ENCODE measurements at regions not wholly inside any gene's neighbourhood (a gene's known extent, or its start where the extent isn't known, plus 50 kb on each side); places are given as distances from the start of the nearest gene placed in this dataset.

DNA sequence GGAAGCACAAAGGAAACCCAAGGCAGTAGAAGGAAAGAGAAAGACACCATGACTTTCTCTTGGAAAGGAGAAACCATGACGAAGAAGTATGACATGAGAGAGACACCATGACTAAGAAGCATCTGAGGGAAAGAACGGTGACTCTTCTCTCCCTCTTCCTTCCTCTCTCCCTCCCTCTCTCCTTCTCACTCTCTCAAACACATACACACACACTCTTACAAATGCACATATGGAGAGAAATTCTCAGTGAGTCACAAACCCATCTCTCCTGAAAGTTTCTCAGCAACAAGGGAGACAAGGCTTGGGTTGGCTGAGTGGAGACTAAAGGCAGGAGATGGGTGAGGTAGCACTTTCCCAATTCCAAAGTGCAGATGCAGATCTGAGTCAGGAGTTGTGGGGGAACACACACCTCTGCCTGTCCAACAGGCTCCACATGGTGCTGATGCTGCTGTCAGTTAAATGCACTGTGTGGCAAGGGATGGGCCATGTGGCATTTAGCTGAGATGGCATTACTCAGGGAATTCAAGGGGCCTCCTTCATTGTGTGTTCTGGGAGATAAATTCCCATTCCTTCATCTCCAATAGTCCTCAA is 336.7 kb upstream of the C16orf82 start:
- no peak for DNase-seq

DNA sequence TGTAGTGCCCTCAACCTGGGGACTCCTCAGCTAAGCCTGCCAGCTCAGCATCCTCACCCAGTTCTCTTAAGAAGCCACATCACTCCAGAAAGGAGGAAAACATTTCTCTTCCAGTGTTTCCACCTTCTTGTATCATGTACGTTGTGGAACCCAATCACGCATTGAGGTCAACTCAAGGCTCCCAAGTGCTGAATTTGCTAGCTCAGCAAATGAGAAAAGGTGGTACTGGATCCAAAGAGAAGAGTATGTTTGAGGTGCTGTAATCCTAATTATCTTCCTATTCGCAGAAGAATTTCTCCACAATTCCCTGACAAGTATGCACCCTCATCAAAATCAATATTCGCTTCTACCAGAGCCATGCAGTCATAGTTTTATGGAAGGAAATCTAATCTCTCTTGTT is 335.0 kb upstream of the C16orf82 start:
- DNase-seq: no peak

- no peak for DNase-seq
Measured at GRCh38 chr16:26733710-26734109, 333.0 kb upstream of the C16orf82 start.

DNA sequence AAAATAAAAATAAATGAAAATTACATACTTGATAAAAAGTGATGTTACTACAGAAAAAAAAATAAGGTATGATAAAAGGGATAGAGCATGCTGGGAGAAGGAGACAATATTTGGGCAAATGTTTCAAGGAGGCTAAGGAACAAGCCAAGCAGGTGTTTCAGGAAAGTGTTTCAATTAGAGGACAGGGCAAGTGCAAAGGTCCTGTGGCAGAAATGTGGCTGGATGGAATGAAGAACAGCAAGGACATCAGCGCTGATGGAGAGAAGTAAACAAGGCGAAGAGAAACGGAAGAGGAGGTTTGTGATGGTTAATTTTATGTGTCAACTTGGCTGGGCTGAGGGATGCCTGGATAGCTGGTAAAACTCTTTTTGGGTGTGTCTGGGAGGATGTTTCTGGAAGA is 331.2 kb upstream of the C16orf82 start:
- no peak for DNase-seq

DNA sequence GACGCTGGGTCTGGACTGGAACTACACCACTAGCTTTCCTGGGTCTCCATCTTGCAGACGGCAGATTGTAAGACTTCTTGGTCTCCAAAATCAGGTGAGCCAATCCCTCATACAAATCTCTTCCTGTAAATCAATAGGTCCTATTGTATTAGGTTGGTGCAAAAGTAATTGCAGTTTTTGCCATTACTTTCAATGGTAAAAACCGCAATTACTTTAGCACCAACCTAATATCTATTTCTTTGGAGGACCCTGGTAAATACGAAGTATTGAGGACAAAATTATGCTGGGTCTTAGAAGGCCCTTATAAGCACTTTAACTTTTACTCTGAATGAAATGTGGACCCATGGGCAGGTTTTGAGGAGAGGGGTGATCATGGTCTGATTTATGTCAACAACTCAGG is 330.6 kb upstream of the C16orf82 start:
- no peak for DNase-seq

GRCh38 chr16:26740771-26741170 is 326.0 kb upstream of the C16orf82 start:
- DNase-seq: no peak

- no peak for DNase-seq
Measured at GRCh38 chr16:26742040-26742439, 324.7 kb upstream of the C16orf82 start.

DNA sequence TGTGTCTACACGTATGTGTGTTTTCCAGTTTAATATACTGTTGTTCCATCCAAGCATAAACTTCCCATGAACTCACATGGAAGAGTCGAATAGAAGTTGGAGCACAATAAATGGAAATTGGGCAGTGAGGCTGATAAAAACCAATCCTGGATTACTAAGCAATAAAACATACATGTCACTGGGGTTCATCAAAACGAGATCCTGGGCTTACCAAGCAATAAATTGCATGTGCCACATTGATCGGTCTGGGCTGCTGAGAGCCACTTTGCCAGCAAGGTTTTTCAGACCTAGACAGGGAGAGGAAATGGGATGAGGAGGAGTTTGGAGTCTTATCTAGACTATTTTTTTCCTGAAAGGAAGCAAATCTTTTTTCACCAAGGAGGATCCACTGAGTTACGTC is 322.3 kb upstream of the C16orf82 start:
- no peak for DNase-seq

GRCh38 chr16:26747760-26748159 is 319.0 kb upstream of the C16orf82 start:
- DNase-seq: no peak

GRCh38 chr16:26749072-26749471 is 317.7 kb upstream of the C16orf82 start:
- no peak for DNase-seq

- no peak for DNase-seq
Measured at GRCh38 chr16:26752166-26752565, 314.6 kb upstream of the C16orf82 start.

GRCh38 chr16:26756633-26757032 is 310.1 kb upstream of the C16orf82 start:
- DNase-seq: no peak

DNA sequence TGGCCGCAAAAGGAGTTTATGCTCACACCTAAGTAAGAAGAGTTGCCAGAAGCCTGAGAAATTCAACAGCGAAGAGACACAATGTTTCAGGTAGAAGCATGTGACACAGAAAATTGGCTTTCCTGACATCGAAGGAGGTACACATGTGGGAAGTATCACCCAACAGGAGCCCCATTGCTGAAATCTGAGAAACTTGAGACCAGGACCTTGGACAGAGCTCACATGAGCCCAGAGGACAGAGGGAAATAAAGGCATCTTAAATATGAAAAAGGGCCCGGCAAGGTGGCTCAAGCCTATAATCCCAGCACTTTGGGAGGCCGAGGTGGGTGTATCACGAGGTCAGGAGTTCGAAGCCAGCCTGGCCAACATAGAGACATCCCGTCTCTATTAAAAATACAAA is 304.1 kb upstream of the C16orf82 start:
- DNase-seq: no peak

DNA sequence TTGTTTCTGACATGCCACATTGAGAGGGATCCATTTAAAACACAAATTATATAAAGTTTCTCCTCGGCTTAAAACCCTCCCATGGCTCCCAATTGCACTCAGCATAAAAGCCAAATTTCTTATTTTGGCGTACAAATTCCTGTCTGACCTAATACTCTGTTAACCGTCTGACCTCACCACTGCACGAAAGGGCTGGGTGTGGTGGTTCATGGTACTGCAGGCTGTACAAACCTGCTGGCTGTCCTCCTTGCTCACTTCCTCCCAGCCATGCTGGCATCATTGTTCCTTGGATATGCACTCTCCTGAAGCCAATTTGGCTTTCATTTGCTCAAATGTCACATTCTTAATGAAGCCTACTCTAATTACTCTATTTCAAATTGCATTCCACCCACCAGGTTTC is 301.6 kb upstream of the C16orf82 start:
- DNase-seq: no peak

DNA sequence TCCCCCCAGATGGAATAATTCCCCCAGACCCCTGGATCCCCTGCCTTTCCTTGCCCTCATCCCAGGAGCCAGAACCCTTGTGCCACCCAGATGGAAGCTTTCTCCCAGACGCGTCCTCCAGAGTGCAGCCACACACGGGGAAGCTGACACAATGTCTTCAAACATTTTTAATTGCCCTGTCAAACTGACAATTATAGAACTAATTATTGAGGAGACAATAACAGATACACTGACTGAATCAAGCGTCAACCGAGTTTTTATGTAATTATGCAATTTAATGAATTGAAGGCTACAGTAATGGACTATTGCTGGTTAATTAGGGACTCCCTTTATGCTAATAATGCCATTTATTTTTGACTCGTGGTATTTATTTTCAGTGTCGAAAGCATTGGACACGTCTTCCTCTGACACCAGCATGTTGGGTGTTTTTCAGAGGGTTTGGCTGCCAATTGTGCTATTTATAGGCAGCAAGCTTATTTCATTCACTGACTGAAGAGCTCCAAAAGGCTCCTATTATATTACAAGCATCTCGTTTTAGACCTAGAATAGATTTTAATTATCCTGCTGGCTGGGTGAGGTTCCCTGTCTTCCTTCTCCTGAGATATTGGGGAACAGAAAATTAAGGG is 298.2 kb upstream of the C16orf82 start:
- DNase-seq: no peak

GRCh38 chr16:26770547-26770946 is 296.2 kb upstream of the C16orf82 start:
- DNase-seq: no peak

GRCh38 chr16:26772503-26772902 is 294.2 kb upstream of the C16orf82 start:
- DNase-seq: no peak

DNA sequence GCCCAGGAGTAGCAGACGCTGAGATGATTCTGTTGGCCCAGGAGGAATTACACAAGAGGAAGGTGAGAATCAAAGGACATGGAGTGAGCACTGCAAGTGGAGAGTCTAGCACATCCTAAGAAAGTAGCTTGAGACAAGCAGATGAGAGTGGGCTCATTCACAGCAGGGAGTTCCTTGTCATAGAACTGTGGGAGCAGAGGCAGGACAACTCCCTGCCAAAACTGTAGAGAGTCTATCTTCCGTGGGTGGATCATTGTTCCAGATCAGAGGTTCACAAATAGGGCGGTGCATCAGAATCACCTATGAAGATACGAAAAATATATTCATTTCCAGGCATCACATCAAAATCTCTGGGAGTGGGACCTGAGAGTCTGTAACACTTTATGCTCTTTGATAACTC is 288.9 kb upstream of the C16orf82 start:
- no peak for DNase-seq

DNA sequence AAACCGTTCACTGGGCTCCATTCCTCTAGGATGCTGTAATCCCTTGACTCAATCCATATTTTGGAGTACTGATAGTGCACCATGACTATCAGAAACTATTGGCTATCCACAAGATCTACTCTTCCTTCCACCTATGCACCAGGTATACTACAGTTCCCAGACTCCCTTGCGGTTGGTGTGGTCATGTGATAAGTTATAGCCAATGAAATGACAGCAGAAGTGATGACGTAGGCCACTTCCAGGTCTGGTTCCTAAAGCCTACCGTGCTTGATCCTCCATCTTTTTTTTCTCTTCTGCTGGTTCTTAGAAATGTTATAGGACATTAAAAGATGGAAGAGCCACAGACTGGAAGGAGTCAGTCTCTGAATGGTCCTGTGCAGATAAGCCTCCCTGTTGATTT is 278.8 kb upstream of the C16orf82 start:
- no peak for DNase-seq

GRCh38 chr16:26791169-26791568 is 275.6 kb upstream of the C16orf82 start:
- DNase-seq: no peak

DNA sequence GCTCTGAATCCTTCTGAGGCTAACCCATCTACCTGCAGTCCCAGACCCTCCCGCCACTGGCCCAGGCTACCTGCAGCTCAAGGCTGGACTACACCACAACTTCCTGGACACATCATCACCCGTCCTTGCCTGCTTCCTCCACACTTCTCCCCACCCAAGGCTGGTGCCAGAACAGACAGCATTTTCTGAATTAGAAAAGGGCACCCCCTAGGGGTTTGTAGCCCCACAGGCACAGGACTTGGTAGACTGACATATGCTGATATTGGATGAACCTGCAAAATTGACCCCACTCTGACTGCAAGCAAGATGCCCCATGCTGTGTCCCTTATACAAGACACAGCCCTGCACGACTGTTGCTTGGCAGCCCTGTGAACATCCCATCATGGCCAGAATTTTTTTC is 271.5 kb upstream of the C16orf82 start:
- DNase-seq: no peak

GRCh38 chr16:26801628-26802027 is 265.1 kb upstream of the C16orf82 start:
- DNase-seq: no peak

- DNase-seq: no peak
Measured at GRCh38 chr16:26802440-26802839, 264.3 kb upstream of the C16orf82 start.

DNA sequence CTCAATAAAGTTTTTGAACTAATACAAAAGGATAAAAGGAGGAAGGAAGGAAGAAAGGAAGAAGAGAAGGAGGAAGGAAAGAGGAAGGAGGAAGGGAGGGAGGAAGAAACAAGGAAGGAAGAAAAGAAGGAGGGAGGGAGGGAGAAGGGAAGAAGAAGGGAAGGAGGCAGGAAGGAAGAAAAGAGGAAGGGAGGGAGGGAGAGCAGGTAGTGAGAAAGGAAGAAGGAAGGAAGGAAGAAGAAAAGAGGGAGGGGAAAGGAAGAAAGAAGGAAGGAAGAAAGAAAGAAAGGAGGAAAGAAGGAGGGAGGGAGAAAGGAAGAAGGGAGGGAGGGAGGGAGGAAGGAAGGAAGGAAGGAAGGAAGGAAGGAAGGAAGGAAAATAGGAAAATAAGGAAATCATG is 263.8 kb upstream of the C16orf82 start:
- no peak for DNase-seq

DNA sequence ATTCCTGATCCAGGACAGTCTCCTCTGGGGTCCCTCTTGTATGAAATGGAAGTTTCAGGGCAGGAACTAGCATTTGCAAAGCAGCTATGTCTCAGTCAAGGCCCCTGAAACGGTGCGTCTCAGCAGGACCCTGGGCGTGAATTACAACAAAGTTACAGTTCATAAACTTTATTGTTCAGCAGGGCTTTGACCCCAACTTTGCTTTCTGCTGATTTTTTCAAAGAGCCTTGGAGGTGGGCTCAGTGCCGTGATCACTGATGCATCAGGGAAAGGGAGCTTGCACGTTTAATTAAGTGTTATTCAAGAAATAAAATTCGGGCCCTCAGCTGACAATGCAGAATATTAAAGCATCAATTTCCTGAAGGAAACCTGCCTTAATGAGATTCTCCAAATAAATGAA is 260.1 kb upstream of the C16orf82 start:
- no peak for DNase-seq
